ENCODE measurements at regions not wholly inside any gene's neighbourhood (a gene's known extent, or its start where the extent isn't known, plus 50 kb on each side); places are given as distances from the start of the nearest gene placed in this dataset.

- ATAC-seq: no peak
- TF ChIP-seq CSRNP3 (CRISPR knock-in tag; IDR thresholded peaks at IDR 0.05) (no peak), ZFP30 (CRISPR knock-in tag; IDR thresholded peaks at IDR 0.05) (no peak), PPARA (CRISPR knock-in tag; IDR thresholded peaks at IDR 0.05; ENCODE audit: borderline replicate concordance) (no peak), TOX (CRISPR knock-in tag; IDR thresholded peaks at IDR 0.05; ENCODE audit: borderline replicate concordance) (no peak)
These were observed 500.7 kb upstream of the ARRDC4 start for GRCh38 chr15:97459771-97460170.

DNA sequence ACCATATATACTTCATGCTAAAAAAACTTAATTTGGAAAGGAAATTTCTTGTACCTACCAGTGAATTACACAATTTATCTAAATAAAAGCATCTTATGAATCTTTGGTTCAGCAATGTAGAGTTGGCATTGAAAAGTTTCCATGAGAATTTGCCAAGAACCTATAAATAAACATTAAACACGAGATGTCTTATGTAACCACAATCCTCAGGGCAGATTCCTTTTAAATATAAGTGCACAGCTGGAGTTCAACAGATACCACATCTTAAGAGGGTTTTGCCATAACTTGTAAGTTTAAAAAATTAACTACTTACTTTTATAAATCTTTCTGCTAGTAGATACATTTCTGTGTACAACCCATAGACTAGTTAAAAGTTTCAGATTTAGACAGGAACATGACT, 499.3 kb upstream of the ARRDC4 start:
- TF ChIP-seq GLIS3 (CRISPR knock-in tag; IDR thresholded peaks at IDR 0.05) (no peak), ISL1 (CRISPR knock-in tag; IDR thresholded peaks at IDR 0.05) (no peak), ZFP30 (CRISPR knock-in tag; IDR thresholded peaks at IDR 0.05) (no peak), OSR1 (CRISPR knock-in tag; IDR thresholded peaks at IDR 0.05) (no peak), ZNF70 (CRISPR knock-in tag; IDR thresholded peaks at IDR 0.05) (no peak), SNAI2 (CRISPR knock-in tag; IDR thresholded peaks at IDR 0.05) (no peak), ZNF8 (CRISPR knock-in tag; IDR thresholded peaks at IDR 0.05) (no peak), CSDC2 (CRISPR knock-in tag; IDR thresholded peaks at IDR 0.05) (no peak), TOX (CRISPR knock-in tag; IDR thresholded peaks at IDR 0.05; ENCODE audit: borderline replicate concordance) (no peak), TCF4 (CRISPR knock-in tag; IDR thresholded peaks at IDR 0.05; ENCODE audit: borderline replicate concordance) (no peak), PATZ1 (CRISPR knock-in tag; IDR thresholded peaks at IDR 0.05; ENCODE audit: borderline replicate concordance) (no peak), CSRNP3 (CRISPR knock-in tag; IDR thresholded peaks at IDR 0.05) (no peak), ESRRG (CRISPR knock-in tag; IDR thresholded peaks at IDR 0.05) (no peak), BACH2 (CRISPR knock-in tag; IDR thresholded peaks at IDR 0.05; ENCODE audit: borderline replicate concordance) (no peak), RARB (CRISPR knock-in tag; IDR thresholded peaks at IDR 0.05) (no peak), ZFP3 (CRISPR knock-in tag; IDR thresholded peaks at IDR 0.05) (no peak), POU6F1 (CRISPR knock-in tag; IDR thresholded peaks at IDR 0.05; ENCODE audit: borderline replicate concordance, low read depth) (no peak), ZC3H10 (CRISPR knock-in tag; IDR thresholded peaks at IDR 0.05) (no peak)
- TF ChIP-seq, protein P1, sequence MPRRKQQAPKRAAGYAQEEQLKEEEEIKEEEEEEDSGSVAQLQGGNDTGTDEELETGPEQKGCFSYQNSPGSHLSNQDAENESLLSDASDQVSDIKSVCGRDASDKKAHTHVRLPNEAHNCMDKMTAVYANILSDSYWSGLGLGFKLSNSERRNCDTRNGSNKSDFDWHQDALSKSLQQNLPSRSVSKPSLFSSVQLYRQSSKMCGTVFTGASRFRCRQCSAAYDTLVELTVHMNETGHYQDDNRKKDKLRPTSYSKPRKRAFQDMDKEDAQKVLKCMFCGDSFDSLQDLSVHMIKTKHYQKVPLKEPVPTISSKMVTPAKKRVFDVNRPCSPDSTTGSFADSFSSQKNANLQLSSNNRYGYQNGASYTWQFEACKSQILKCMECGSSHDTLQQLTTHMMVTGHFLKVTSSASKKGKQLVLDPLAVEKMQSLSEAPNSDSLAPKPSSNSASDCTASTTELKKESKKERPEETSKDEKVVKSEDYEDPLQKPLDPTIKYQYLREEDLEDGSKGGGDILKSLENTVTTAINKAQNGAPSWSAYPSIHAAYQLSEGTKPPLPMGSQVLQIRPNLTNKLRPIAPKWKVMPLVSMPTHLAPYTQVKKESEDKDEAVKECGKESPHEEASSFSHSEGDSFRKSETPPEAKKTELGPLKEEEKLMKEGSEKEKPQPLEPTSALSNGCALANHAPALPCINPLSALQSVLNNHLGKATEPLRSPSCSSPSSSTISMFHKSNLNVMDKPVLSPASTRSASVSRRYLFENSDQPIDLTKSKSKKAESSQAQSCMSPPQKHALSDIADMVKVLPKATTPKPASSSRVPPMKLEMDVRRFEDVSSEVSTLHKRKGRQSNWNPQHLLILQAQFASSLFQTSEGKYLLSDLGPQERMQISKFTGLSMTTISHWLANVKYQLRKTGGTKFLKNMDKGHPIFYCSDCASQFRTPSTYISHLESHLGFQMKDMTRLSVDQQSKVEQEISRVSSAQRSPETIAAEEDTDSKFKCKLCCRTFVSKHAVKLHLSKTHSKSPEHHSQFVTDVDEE (CRISPR knock-in tag; IDR thresholded peaks at IDR 0.05): no peak
- TF ChIP-seq, protein P2, sequence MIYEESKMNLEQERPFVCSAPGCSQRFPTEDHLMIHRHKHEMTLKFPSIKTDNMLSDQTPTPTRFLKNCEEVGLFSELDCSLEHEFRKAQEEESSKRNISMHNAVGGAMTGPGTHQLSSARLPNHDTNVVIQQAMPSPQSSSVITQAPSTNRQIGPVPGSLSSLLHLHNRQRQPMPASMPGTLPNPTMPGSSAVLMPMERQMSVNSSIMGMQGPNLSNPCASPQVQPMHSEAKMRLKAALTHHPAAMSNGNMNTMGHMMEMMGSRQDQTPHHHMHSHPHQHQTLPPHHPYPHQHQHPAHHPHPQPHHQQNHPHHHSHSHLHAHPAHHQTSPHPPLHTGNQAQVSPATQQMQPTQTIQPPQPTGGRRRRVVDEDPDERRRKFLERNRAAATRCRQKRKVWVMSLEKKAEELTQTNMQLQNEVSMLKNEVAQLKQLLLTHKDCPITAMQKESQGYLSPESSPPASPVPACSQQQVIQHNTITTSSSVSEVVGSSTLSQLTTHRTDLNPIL (CRISPR knock-in tag; IDR thresholded peaks at IDR 0.05; ENCODE audit: low read depth): no peak
- ATAC-seq: no peak

DNA sequence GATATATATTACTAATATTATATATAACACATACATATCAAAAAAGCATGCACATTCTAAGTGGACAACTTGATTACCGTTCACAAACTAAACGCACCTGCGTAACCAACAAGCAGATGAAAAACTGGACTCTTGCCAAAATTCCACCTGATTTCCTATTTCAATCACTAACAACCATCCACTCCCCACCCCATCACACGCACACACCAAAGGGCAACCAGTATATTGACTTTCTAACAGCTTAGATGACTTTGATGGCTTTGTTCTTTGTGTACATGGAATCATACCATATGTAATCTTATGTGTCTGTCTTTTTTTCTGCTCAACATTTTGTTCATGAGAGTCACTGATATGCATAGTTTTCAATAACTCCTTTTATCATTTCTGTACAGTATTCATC, 496.8 kb upstream of the ARRDC4 start:
- no peak for TF ChIP-seq POU6F1 (CRISPR knock-in tag; IDR thresholded peaks at IDR 0.05; ENCODE audit: borderline replicate concordance, low read depth)
- no peak for TF ChIP-seq PATZ1 (CRISPR knock-in tag; IDR thresholded peaks at IDR 0.05; ENCODE audit: borderline replicate concordance)
- ATAC-seq: no peak

All from SK-N-SH treated with all-trans-retinoic acid at 6 μM for 48 hours (cell line).